ENCODE measurements at regions not wholly inside any gene's neighbourhood (a gene's known extent, or its start where the extent isn't known, plus 50 kb on each side); places are given as distances from the start of the nearest gene placed in this dataset.
"Not testable (repeated sequence)": the region's sequence is repeated elsewhere in the genome, so short reads cannot be mapped to it uniquely, and the experiment has no call there.

DNA sequence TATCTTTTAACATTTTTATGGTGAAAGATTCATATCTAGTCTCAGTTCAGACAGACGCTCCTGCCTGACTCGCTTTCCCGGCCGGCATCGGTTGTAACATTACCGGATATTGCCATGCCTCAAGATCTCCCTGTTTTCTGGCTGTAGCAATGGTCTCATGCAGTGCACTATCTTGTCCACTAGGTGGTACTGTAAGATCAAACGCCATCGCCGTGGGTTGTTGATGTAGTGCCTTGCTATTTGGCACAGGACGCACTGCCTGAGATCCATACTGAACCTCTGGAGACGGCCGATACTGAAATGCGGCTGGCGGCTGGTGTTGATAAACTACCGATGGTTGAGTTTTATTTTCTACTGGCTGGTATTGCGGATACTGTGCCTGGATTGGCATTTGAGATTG is 75.9 kb upstream of the ZNF195 start:
- peak in 2 of 3 donors; percentile 55 to 68 for DNase-seq
- H3K4me3 ChIP-seq; H3K36me3 ChIP-seq (ENCODE audit: low read depth); ATAC-seq; H3K9me3 ChIP-seq; H3K4me1 ChIP-seq (ENCODE audit: low read depth); intact Hi-C loops (cut with DNase I, micrococcal nuclease): not testable (repeated sequence)
- TF ChIP-seq, protein P1, sequence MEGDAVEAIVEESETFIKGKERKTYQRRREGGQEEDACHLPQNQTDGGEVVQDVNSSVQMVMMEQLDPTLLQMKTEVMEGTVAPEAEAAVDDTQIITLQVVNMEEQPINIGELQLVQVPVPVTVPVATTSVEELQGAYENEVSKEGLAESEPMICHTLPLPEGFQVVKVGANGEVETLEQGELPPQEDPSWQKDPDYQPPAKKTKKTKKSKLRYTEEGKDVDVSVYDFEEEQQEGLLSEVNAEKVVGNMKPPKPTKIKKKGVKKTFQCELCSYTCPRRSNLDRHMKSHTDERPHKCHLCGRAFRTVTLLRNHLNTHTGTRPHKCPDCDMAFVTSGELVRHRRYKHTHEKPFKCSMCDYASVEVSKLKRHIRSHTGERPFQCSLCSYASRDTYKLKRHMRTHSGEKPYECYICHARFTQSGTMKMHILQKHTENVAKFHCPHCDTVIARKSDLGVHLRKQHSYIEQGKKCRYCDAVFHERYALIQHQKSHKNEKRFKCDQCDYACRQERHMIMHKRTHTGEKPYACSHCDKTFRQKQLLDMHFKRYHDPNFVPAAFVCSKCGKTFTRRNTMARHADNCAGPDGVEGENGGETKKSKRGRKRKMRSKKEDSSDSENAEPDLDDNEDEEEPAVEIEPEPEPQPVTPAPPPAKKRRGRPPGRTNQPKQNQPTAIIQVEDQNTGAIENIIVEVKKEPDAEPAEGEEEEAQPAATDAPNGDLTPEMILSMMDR (IDR thresholded peaks at IDR 0.05) = peak; percentile 70

DNA sequence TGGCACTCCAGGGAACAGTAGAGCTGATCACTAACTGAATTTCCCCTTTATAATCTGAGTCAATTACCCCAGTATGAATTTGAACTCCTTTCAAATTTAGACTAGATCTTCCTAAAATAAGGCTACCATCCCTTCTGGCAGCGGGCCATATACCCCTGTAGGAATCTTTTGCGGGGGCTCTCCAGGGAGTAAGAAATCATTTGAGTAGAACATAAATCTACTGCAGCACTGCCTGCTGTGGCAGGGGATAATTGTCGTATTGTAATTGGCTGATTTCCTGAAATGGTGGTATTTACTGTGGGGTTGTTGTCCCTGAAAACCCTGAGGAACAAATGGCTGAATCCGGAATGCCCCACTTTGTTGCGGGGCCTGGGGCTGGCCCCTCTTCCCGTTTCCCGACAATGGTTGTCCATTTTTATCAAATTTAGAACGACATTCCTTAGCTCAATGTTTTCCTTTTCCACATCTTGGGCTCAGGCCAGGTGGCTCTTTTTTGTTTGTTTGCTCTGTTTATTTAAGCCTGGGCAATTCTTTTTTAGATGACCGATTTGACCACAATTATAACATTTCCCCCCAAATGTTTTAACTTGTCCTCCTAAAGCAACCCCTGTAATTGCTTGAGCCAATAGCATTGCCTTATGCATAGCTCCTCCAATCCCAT is 74.8 kb upstream of the ZNF195 start:
- H3K4me1 ChIP-seq (ENCODE audit: low read depth); H3K36me3 ChIP-seq (ENCODE audit: low read depth); ATAC-seq; intact Hi-C loops (cut with DNase I, micrococcal nuclease); H3K4me3 ChIP-seq; H3K9me3 ChIP-seq; DNase-seq: not testable (repeated sequence)

DNA sequence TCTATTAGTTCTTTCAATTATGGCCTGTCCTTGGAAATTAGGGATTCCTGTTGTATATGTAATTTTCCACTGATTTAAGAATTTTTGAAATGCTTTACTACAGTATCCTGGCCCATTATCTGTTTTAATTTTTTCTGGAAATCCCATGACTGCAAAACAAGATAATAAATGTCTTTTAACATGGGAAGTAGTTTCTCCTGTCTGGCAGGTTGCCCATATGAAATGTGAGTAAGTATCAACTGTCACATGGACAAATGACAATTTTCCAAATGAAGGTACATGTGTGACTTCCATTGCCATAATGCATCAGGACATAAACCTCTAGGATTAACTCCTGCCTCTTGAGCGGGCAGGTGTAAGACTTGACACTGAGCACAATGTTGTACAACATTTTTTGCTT is 71.9 kb upstream of the ZNF195 start:
- intact Hi-C loops (cut with DNase I, micrococcal nuclease); DNase-seq; H3K4me3 ChIP-seq; H3K9me3 ChIP-seq; ATAC-seq; H3K36me3 ChIP-seq (ENCODE audit: low read depth); H3K4me1 ChIP-seq (ENCODE audit: low read depth): not testable (repeated sequence)

DNA sequence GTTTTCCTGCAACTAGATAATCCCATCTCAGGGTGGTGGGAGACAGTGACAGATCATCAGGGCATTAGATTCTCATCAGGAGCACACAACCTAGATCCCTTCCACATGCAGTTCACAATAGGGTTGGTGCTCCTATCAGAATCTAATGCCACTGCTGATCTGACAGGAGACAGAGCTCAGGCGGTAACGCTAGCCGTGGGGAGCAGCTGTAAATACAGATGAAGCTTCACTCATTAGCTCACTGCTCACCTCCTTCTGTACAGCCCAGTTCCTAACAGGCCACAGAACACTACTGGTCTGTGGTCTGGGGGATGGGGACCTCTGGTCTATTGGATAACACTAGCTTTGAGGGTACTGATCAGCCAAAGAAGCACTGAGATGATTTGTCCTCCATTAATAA is 66.6 kb upstream of the ZNF195 start:
- intact Hi-C loops (cut with DNase I, micrococcal nuclease); H3K9me3 ChIP-seq; ATAC-seq; DNase-seq; H3K4me3 ChIP-seq; H3K36me3 ChIP-seq (ENCODE audit: low read depth); H3K4me1 ChIP-seq (ENCODE audit: low read depth): not testable (repeated sequence)

DNA sequence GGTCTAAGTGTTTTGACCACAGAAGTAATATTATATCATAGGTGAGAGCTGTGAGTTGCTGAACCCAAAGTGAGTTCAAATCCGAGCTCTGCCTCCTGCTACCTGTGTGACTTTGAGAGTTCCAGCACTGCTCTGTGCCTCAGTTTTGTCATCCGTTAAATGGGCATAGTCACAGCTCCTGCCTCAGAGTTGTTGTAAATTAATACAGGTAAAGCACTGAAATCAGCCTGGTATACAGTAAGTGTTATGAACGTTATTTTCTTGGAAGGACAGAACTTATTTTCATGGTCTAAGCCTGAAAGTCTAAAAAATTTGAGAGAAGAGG is 65.4 kb upstream of the ZNF195 start:
- H3K4me3 ChIP-seq; H3K4me1 ChIP-seq (ENCODE audit: low read depth); H3K9me3 ChIP-seq; ATAC-seq; DNase-seq; H3K36me3 ChIP-seq (ENCODE audit: low read depth); intact Hi-C loops (cut with DNase I, micrococcal nuclease): not testable (repeated sequence)

DNA sequence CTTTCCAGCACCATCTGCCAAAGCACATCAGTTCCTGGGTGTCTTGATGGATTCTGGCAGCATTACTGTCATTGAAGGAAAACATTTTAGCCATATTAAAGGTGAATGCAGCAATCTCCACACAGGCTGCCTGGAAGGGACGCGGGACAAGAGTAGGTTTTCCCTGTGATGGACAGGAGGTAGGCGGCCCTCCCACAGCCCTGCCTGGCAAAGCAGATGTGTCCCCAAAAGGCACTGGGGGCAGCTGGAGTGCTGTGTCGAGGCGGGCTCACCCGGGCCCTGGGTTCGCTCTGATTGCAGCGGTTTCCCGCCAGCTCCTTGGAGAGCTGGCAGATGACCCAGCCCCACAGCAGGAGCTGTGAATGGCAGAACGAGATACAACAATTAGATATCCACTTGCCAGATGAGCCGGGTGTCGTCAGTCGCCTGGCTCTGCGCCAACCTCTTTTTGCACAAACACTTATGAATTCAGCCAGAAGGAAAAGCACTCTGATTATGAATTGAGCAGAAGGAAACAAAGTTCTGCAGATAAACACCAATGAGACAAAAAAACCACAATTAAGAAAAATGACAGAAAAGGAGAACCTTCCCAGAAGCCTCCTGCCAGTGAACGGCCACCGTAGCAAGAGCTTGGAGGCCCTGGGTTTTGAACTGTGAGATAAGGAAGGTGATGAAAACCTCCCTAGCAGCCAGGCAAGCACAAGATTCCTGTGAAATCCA is 64.9 kb upstream of the ZNF195 start:
- intact Hi-C loops (cut with DNase I, micrococcal nuclease); H3K9me3 ChIP-seq; ATAC-seq; H3K36me3 ChIP-seq (ENCODE audit: low read depth); DNase-seq; H3K4me1 ChIP-seq (ENCODE audit: low read depth); H3K4me3 ChIP-seq: not testable (repeated sequence)

DNA sequence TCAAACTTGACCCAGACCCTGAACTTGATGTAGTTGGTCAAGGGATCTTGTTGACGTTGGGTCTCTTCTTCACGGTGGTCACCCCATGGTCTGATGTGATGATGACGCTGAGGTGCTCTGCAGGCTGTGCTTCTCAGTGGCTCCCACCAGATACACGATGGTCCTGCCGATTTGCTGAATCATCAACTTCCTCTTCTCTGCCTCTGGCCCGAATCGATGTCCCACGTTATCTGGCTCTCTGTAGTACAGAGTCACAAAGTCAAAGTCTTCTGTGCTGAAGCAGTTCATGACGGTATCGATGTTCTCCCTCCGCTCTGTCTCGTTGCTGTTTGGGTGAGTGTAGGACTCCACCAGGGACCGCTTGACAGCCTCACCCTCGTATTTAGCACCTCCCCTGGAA is 58.5 kb upstream of the ZNF195 start:
- DNase-seq; H3K36me3 ChIP-seq (ENCODE audit: low read depth); intact Hi-C loops (cut with DNase I, micrococcal nuclease); H3K4me3 ChIP-seq; H3K9me3 ChIP-seq; ATAC-seq; H3K4me1 ChIP-seq (ENCODE audit: low read depth): not testable (repeated sequence)

DNA sequence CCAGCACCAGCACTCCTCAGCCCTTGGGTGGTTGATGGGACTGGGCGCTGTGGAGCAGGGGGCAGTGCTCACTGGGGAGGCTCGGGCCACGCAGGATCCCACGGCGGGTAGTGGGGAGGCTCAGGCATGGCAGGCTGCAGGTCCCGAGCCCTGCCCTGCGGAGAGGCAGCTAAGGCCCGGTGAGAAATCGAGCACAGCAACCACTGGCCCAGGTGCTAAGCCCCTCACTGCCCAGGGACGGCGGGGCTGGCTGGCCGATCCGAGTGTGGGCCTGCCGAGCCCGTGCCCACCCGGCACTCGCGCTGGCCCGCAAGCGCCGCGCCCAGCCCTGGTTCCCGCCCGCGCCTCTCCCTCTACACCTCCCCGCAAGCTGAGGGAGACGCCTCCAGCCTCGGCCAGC is 56.0 kb upstream of the ZNF195 start:
- no peak for ATAC-seq
- no peak overlapping the region for H3K4me3 ChIP-seq

DNA sequence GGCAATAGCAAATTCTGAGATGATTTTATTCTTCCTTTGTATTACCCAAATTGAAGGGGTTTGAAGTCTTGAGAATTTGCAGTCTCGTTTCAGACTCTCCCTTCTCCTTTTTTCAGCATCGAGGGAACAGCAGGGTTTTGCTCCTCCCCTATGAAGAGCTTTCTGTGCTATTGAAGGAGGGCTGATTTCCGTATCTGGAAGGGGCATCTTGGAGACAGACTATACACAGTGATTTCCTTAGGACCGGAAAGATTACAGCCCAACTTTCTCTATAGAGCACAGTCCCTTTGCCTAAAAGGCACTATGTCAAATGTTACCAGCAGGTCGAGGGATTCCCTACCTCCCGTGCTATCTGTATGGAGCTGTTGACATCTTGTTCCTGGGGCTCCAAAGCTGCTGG is 50.2 kb upstream of the ZNF195 start:
- H3K36me3 ChIP-seq (ENCODE audit: low read depth); H3K9me3 ChIP-seq; ATAC-seq; H3K4me1 ChIP-seq (ENCODE audit: low read depth); intact Hi-C loops (cut with DNase I, micrococcal nuclease); DNase-seq; H3K4me3 ChIP-seq: not testable (repeated sequence)

More for the DNA sequence above, 56.0 kb upstream of the ZNF195 start:
- TF ChIP-seq, protein P1 (IDR thresholded peaks at IDR 0.05) = no peak
- intact Hi-C loops (cut with DNase I, micrococcal nuclease) = no loop called here
- no peaks in the 10 kb centered on the region for H3K9me3 ChIP-seq
- no peaks in the 10 kb centered on the region for H3K4me1 ChIP-seq (ENCODE audit: low read depth)
- no peak for DNase-seq
- no peaks in the 10 kb centered on the region for H3K36me3 ChIP-seq (ENCODE audit: low read depth)
